WTC11 (cell line): ENCODE measurements at regions not wholly inside any gene's neighbourhood (a gene's known extent, or its start where the extent isn't known, plus 50 kb on each side); places are given as distances from the start of the nearest gene placed in this dataset.

Source experiments
- ATAC-seq: fragments of 200-7000 bp; cut with Tn5 transposase; 2 replicates; pipeline ENCODE4 v1.10.0; 2021; ENCODE audit warnings: mild to moderate bottlenecking, moderate library complexity
- CTCF ChIA-PET: fragments of 300-600 bp; sonication (Branson Sonifier 250); formaldehyde crosslinking; loops from one replicate; lab custom pipeline; 2021; ENCODE audit warnings: antibody characterized with exemption; lab: Charles Lee
- POLR2A ChIA-PET: fragments of 350-600 bp; sonication (Branson Sonifier 250); formaldehyde crosslinking; loops from one replicate; lab custom pipeline; 2021; ENCODE audit warnings: antibody characterized with exemption; lab: Charles Lee
- DNase-seq: peaks from one replicate; pipeline ENCODE4 v3.0.0; 2021; ENCODE audit warnings: low spot score
- H3K27ac Mint-ChIP-seq: 2 replicates; pipeline ENCODE4 v1.8.0; 2021; ENCODE audit warnings: mixed read lengths
- H3K27me3 Mint-ChIP-seq: 2 replicates; pipeline ENCODE4 v1.8.0; 2021; ENCODE audit warnings: low read depth, mild to moderate bottlenecking, moderate library complexity, mixed read lengths
- H3K36me3 Mint-ChIP-seq: 2 replicates; pipeline ENCODE4 v1.8.0; 2021; ENCODE audit warnings: mixed read lengths
- H3K4me1 Mint-ChIP-seq: 2 replicates; pipeline ENCODE4 v1.8.0; 2022; ENCODE audit warnings: mixed read lengths
- H3K4me3 Mint-ChIP-seq: 2 replicates; pipeline ENCODE4 v1.8.0; 2021; ENCODE audit warnings: mild to moderate bottlenecking, moderate library complexity, mixed read lengths
- H3K9me3 Mint-ChIP-seq: 2 replicates; pipeline ENCODE4 v1.8.0; 2021; ENCODE audit warnings: mixed read lengths
- GTF2I ChIP-seq: fragments of 250-450 bp; sonication (Bioruptor Pico); conservative IDR thresholded peaks from 2 replicates; pipeline ENCODE4 v1.4.0; 2021; ENCODE audit warnings: mild to moderate bottlenecking
- HMGA2 ChIP-seq: fragments of 250-450 bp; sonication (Bioruptor Pico); IDR thresholded peaks from 2 replicates; pipeline ENCODE4 v1.4.0; 2021; ENCODE audit warnings: mild to moderate bottlenecking, moderate library complexity
- IRF2 ChIP-seq: sonication (generic); formaldehyde crosslinking; IDR thresholded peaks from 2 replicates; pipeline ENCODE4 v1.8.0; 2022; ENCODE audit warnings: low read depth, missing genetic modification reagents, borderline replicate concordance
- JAZF1 ChIP-seq: fragments of 250-450 bp; sonication (Bioruptor Pico); IDR thresholded peaks from 2 replicates; pipeline ENCODE4 v1.9.0; 2021; ENCODE audit warnings: moderate library complexity, mild to moderate bottlenecking, inconsistent platforms
- JUN ChIP-seq: sonication (generic); formaldehyde crosslinking; IDR thresholded peaks from 2 replicates; pipeline ENCODE4 v1.8.0; 2023; ENCODE audit warnings: mild to moderate bottlenecking, missing genetic modification reagents
- NFATC4 ChIP-seq: fragments of 250-450 bp; sonication (Bioruptor Pico); IDR thresholded peaks from 2 replicates; pipeline ENCODE4 v1.9.0; 2021; ENCODE audit warnings: mild to moderate bottlenecking
- OVOL2 ChIP-seq: fragments of 250-450 bp; sonication (Bioruptor Pico); IDR thresholded peaks from 2 replicates; pipeline ENCODE4 v1.9.0; 2021; ENCODE audit warnings: mild to moderate bottlenecking, borderline replicate concordance
- TCF7 ChIP-seq: sonication (generic); formaldehyde crosslinking; IDR thresholded peaks from 2 replicates; pipeline ENCODE4 v1.8.0; 2022; ENCODE audit warnings: mild to moderate bottlenecking, low read depth, missing genetic modification reagents, moderate library complexity
- ZNF232 ChIP-seq: sonication (generic); formaldehyde crosslinking; IDR thresholded peaks from 2 replicates; pipeline ENCODE4 v1.8.0; 2022; ENCODE audit warnings: mild to moderate bottlenecking, missing genetic modification reagents
- ZNF512 ChIP-seq: sonication (generic); formaldehyde crosslinking; IDR thresholded peaks from 2 replicates; pipeline ENCODE4 v1.8.1; 2022; ENCODE audit warnings: missing genetic modification reagents, borderline replicate concordance
- ZNF671 ChIP-seq: fragments of 250-450 bp; sonication (Bioruptor Pico); IDR thresholded peaks from 2 replicates; pipeline ENCODE4 v1.8.0; 2021; ENCODE audit warnings: mild to moderate bottlenecking
- TF ChIP-seq, protein P1 (sequence below): sonication (generic); formaldehyde crosslinking; IDR thresholded peaks from 2 replicates; pipeline ENCODE4 v1.8.0; 2022; ENCODE audit warnings: missing genetic modification reagents
- TF ChIP-seq, protein P2 (sequence below): fragments of 250-450 bp; sonication (Bioruptor Pico); conservative IDR thresholded peaks from 2 replicates; pipeline ENCODE4 v1.9.0; 2021; ENCODE audit warnings: mild to moderate bottlenecking
- TF ChIP-seq, protein P3 (sequence below): fragments of 250-450 bp; sonication (Bioruptor Pico); IDR thresholded peaks from 2 replicates; pipeline ENCODE4 v1.9.0; 2021; ENCODE audit warnings: mild to moderate bottlenecking, borderline replicate concordance

GRCh38 chr12:28824849-28825248, 324.2 kb upstream of the FAR2 start:
- H3K36me3 Mint-ChIP-seq = no peaks in the 10 kb centered on the region; the same call in 1 of the 2 replicates
- no peak for TF ChIP-seq JUN
- no peak for TF ChIP-seq GTF2I
- TF ChIP-seq, all 79 proteins: peak for 0
- Mint-ChIP-seq H3K27ac (no peak overlapping the region), H3K4me3 (no peak overlapping the region), H3K27me3 (no peaks in the 10 kb centered on the region), H3K4me1 (peaks cover 11% of the 10 kb centered on the region), H3K9me3 (peaks cover 2% of the 10 kb centered on the region)
- ATAC-seq (no peak), DNase-seq (no peak)
- POLR2A ChIA-PET = no interaction called here
- CTCF ChIA-PET = no interaction called here

GRCh38 chr12:28826766-28827165, 322.3 kb upstream of the FAR2 start:
- DNase-seq (no peak), ATAC-seq (no peak)
- ChIA-PET POLR2A (no interaction called here), CTCF (no interaction called here)
- no peak overlapping the region for H3K4me3 Mint-ChIP-seq
- no peak for TF ChIP-seq OVOL2 (CRISPR knock-in tag)
- TF ChIP-seq, protein P1, sequence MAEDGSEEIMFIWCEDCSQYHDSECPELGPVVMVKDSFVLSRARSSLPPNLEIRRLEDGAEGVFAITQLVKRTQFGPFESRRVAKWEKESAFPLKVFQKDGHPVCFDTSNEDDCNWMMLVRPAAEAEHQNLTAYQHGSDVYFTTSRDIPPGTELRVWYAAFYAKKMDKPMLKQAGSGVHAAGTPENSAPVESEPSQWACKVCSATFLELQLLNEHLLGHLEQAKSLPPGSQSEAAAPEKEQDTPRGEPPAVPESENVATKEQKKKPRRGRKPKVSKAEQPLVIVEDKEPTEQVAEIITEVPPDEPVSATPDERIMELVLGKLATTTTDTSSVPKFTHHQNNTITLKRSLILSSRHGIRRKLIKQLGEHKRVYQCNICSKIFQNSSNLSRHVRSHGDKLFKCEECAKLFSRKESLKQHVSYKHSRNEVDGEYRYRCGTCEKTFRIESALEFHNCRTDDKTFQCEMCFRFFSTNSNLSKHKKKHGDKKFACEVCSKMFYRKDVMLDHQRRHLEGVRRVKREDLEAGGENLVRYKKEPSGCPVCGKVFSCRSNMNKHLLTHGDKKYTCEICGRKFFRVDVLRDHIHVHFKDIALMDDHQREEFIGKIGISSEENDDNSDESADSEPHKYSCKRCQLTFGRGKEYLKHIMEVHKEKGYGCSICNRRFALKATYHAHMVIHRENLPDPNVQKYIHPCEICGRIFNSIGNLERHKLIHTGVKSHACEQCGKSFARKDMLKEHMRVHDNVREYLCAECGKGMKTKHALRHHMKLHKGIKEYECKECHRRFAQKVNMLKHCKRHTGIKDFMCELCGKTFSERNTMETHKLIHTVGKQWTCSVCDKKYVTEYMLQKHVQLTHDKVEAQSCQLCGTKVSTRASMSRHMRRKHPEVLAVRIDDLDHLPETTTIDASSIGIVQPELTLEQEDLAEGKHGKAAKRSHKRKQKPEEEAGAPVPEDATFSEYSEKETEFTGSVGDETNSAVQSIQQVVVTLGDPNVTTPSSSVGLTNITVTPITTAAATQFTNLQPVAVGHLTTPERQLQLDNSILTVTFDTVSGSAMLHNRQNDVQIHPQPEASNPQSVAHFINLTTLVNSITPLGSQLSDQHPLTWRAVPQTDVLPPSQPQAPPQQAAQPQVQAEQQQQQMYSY (CRISPR knock-in tag) = no peak
- TF ChIP-seq, protein P2, sequence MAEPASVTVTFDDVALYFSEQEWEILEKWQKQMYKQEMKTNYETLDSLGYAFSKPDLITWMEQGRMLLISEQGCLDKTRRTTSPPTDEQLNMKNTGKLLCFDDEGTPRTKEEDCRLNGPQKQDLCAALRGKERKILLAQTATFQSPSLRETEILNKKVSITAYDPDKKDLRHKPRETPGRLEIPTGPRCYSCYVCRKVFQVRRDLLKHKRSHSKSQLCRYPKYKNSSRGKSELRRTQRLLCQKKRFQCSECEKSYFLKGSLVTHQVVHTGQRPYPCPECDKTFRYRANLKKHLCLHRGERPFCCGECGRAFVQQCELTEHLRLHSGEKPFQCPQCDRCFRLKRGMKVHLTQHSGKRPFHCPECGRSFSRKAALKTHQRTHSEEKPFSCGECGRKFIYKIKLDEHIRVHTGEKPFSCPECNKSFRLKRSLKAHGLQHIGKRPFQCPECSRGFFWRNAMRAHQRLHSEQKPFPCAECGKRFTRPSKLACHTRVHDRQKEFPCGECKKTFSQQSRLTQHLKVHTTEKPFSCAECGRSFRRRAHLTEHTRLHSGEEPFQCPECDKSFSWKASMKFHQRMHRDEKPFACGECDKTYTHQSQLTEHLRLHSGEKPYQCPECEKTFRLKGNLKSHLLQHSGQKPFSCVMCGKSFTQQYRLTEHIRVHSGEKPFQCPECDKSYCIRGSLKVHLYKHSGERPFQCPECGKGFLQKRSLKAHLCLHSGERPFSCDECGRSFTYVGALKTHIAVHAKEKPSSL (CRISPR knock-in tag) = no peak
- no peak overlapping the region for H3K27ac Mint-ChIP-seq
- peaks cover 22% of the 10 kb centered on the region for H3K4me1 Mint-ChIP-seq
- no peaks in the 10 kb centered on the region; the same call in 1 of the 2 replicates for H3K36me3 Mint-ChIP-seq
- H3K27me3 Mint-ChIP-seq = no peaks in the 10 kb centered on the region
- H3K9me3 Mint-ChIP-seq = peaks cover 10% of the 10 kb centered on the region

DNA sequence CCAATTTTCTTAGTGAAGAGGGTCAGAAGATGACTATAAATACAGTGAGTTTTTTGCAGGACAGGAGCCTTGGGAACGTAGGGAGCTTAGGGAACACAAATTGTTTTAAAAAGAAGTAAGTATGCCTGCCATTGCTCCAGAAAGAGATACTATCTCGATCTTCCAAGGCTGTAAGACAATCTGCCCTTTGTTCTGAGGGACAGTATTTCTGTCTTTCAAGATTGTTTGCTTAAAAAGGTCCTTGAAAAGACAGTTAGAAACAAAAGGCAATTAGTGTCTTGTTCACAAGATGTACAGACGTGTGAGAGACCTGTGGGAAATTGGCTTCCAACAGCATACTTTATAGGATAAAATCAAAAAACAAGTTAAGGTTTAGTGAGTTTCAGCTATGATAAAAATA, 321.2 kb upstream of the FAR2 start:
- no peak overlapping the region for H3K27ac Mint-ChIP-seq
- TF ChIP-seq ZNF671 (CRISPR knock-in tag) (no peak), JAZF1 (CRISPR knock-in tag) (no peak)
- TF ChIP-seq, protein P3, sequence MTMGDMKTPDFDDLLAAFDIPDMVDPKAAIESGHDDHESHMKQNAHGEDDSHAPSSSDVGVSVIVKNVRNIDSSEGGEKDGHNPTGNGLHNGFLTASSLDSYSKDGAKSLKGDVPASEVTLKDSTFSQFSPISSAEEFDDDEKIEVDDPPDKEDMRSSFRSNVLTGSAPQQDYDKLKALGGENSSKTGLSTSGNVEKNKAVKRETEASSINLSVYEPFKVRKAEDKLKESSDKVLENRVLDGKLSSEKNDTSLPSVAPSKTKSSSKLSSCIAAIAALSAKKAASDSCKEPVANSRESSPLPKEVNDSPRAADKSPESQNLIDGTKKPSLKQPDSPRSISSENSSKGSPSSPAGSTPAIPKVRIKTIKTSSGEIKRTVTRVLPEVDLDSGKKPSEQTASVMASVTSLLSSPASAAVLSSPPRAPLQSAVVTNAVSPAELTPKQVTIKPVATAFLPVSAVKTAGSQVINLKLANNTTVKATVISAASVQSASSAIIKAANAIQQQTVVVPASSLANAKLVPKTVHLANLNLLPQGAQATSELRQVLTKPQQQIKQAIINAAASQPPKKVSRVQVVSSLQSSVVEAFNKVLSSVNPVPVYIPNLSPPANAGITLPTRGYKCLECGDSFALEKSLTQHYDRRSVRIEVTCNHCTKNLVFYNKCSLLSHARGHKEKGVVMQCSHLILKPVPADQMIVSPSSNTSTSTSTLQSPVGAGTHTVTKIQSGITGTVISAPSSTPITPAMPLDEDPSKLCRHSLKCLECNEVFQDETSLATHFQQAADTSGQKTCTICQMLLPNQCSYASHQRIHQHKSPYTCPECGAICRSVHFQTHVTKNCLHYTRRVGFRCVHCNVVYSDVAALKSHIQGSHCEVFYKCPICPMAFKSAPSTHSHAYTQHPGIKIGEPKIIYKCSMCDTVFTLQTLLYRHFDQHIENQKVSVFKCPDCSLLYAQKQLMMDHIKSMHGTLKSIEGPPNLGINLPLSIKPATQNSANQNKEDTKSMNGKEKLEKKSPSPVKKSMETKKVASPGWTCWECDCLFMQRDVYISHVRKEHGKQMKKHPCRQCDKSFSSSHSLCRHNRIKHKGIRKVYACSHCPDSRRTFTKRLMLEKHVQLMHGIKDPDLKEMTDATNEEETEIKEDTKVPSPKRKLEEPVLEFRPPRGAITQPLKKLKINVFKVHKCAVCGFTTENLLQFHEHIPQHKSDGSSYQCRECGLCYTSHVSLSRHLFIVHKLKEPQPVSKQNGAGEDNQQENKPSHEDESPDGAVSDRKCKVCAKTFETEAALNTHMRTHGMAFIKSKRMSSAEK (CRISPR knock-in tag) = no peak
- no peak for DNase-seq
- H3K4me1 Mint-ChIP-seq = peaks cover 27% of the 10 kb centered on the region
- H3K4me3 Mint-ChIP-seq = no peak overlapping the region
- no peaks in the 10 kb centered on the region for H3K27me3 Mint-ChIP-seq
- CTCF ChIA-PET = no interaction called here
- POLR2A ChIA-PET = no interaction called here
- no peaks in the 10 kb centered on the region; the same call in 1 of the 2 replicates for H3K36me3 Mint-ChIP-seq
- H3K9me3 Mint-ChIP-seq = peaks cover 13% of the 10 kb centered on the region
- ATAC-seq = no peak

GRCh38 chr12:28828318-28828717, 320.8 kb upstream of the FAR2 start:
- peaks cover 32% of the 10 kb centered on the region for H3K4me1 Mint-ChIP-seq
- peaks cover 13% of the 10 kb centered on the region for H3K9me3 Mint-ChIP-seq
- H3K27me3 Mint-ChIP-seq = no peaks in the 10 kb centered on the region
- CTCF ChIA-PET = no interaction called here
- no peak for TF ChIP-seq IRF2
- TF ChIP-seq GTF2I = no peak
- TF ChIP-seq ZNF232 (CRISPR knock-in tag) = no peak
- no peak for TF ChIP-seq ZNF512 (CRISPR knock-in tag)
- no peak for TF ChIP-seq HMGA2 (CRISPR knock-in tag)
- TF ChIP-seq TCF7 (CRISPR knock-in tag) = no peak
- TF ChIP-seq NFATC4 (CRISPR knock-in tag) = no peak
- no peaks in the 10 kb centered on the region; the same call in 1 of the 2 replicates for H3K36me3 Mint-ChIP-seq
- H3K4me3 Mint-ChIP-seq = no peak overlapping the region
- POLR2A ChIA-PET = no interaction called here
- no peak overlapping the region for H3K27ac Mint-ChIP-seq
- ATAC-seq = no peak
- DNase-seq = no peak
